ENCODE measurements at regions not wholly inside any gene's neighbourhood (a gene's known extent, or its start where the extent isn't known, plus 50 kb on each side); places are given as distances from the start of the nearest gene placed in this dataset.

GRCh38 chr6:87785229-87785862 lies 83.3 kb upstream of the AKIRIN2 start (continued):
- TF ChIP-seq GATAD2A (CRISPR knock-in tag; IDR thresholded peaks at IDR 0.05) (peak; percentile 11; the same call in 1 of the 2 replicates), NCOA2 (CRISPR knock-in tag; IDR thresholded peaks at IDR 0.05) (peak; percentile 88), ZC3H13 (CRISPR knock-in tag; IDR thresholded peaks at IDR 0.05) (no peak), ELF3 (CRISPR knock-in tag; IDR thresholded peaks at IDR 0.05) (peak; percentile 62; the same call in 1 of the 2 replicates), KDM5A (IDR thresholded peaks at IDR 0.05; ENCODE audit: borderline replicate concordance, low read length) (no peak), GATA4 (IDR thresholded peaks at IDR 0.05; ENCODE audit: borderline replicate concordance, low read depth) (peak; percentile 55; the same call in 1 of the 2 replicates), KDM2A (CRISPR knock-in tag; IDR thresholded peaks at IDR 0.05; ENCODE audit: borderline replicate concordance, low read depth) (no peak), ZFAT (CRISPR knock-in tag; conservative IDR thresholded peaks at IDR 0.05) (no peak), NR2C2 (CRISPR knock-in tag; IDR thresholded peaks at IDR 0.05; ENCODE audit: borderline replicate concordance) (0 out of 2 replicates have a peak, but pooled peaks have one; percentile 9), ZNF570 (CRISPR knock-in tag; IDR thresholded peaks at IDR 0.05; ENCODE audit: borderline replicate concordance) (no peak), TRIM24 (CRISPR knock-in tag; IDR thresholded peaks at IDR 0.05) (no peak), NCOR1 (IDR thresholded peaks at IDR 0.05; ENCODE audit: borderline replicate concordance, low read length) (peak; percentile 49; the same call in 1 of the 2 replicates), FOXJ3 (CRISPR knock-in tag; IDR thresholded peaks at IDR 0.05; ENCODE audit: borderline replicate concordance) (peak; percentile 43; the same call in 1 of the 2 replicates), CENPX (CRISPR knock-in tag; IDR thresholded peaks at IDR 0.05) (no peak), HMGXB3 (CRISPR knock-in tag; IDR thresholded peaks at IDR 0.05; ENCODE audit: borderline replicate concordance) (no peak), MED1 (CRISPR knock-in tag; IDR thresholded peaks at IDR 0.05) (0 out of 2 replicates have a peak, but pooled peaks have one; percentile 20), PCBP2 (optimal IDR thresholded peaks at IDR 0.05; ENCODE audit: low read depth, low read length, poor library complexity, severe bottlenecking) (no peak), PHF8 (CRISPR knock-in tag; IDR thresholded peaks at IDR 0.05) (no peak)
- TF ChIP-seq, protein P1, sequence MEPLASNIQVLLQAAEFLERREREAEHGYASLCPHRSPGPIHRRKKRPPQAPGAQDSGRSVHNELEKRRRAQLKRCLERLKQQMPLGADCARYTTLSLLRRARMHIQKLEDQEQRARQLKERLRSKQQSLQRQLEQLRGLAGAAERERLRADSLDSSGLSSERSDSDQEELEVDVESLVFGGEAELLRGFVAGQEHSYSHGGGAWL (CRISPR knock-in tag; IDR thresholded peaks at IDR 0.05): no peak
- TF ChIP-seq, protein P2, sequence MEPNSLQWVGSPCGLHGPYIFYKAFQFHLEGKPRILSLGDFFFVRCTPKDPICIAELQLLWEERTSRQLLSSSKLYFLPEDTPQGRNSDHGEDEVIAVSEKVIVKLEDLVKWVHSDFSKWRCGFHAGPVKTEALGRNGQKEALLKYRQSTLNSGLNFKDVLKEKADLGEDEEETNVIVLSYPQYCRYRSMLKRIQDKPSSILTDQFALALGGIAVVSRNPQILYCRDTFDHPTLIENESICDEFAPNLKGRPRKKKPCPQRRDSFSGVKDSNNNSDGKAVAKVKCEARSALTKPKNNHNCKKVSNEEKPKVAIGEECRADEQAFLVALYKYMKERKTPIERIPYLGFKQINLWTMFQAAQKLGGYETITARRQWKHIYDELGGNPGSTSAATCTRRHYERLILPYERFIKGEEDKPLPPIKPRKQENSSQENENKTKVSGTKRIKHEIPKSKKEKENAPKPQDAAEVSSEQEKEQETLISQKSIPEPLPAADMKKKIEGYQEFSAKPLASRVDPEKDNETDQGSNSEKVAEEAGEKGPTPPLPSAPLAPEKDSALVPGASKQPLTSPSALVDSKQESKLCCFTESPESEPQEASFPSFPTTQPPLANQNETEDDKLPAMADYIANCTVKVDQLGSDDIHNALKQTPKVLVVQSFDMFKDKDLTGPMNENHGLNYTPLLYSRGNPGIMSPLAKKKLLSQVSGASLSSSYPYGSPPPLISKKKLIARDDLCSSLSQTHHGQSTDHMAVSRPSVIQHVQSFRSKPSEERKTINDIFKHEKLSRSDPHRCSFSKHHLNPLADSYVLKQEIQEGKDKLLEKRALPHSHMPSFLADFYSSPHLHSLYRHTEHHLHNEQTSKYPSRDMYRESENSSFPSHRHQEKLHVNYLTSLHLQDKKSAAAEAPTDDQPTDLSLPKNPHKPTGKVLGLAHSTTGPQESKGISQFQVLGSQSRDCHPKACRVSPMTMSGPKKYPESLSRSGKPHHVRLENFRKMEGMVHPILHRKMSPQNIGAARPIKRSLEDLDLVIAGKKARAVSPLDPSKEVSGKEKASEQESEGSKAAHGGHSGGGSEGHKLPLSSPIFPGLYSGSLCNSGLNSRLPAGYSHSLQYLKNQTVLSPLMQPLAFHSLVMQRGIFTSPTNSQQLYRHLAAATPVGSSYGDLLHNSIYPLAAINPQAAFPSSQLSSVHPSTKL (CRISPR knock-in tag; IDR thresholded peaks at IDR 0.05): peak; percentile 65
- TF ChIP-seq, protein P3, sequence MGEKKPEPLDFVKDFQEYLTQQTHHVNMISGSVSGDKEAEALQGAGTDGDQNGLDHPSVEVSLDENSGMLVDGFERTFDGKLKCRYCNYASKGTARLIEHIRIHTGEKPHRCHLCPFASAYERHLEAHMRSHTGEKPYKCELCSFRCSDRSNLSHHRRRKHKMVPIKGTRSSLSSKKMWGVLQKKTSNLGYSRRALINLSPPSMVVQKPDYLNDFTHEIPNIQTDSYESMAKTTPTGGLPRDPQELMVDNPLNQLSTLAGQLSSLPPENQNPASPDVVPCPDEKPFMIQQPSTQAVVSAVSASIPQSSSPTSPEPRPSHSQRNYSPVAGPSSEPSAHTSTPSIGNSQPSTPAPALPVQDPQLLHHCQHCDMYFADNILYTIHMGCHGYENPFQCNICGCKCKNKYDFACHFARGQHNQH (CRISPR knock-in tag; IDR thresholded peaks at IDR 0.05): no peak
